ENCODE measurements at regions not wholly inside any gene's neighbourhood (a gene's known extent, or its start where the extent isn't known, plus 50 kb on each side); places are given as distances from the start of the nearest gene placed in this dataset.

DNA sequence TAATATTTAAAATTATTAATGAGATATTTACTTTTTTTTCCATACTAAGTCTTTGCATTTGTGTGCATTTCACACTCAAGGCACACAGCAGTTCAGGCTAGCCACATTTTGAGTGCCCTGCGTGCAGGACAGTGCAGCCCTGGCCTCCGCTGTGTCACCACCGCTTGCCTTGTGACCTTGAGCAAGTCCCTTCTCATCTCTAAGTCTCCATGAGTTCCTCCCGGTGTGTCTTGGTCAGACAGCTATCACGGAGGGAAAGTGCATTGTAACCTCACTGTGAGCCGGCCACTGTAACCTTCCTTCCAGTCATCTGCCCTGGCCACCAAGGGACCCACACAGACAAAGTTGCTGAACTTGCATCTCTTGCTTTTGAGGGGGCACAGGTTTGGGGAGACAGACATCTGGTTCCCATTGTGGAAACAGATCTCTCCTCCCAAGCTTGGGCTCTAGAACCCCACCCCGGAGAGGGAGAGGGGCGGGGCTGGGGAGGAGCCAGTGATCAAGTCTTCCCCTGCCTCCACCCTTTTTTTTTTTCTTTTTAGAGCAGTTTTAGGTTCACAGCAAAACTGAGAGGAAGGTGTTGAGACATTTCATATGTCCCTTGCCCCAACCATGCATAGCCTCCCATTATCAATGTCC, 96.8 kb downstream of the C9orf50 start:
- TF ChIP-seq CTCF (conservative IDR thresholded peaks at IDR 0.05), result no peak
- peaks cover 24% of the 10 kb centered on the region for H3K4me1 Mint-ChIP-seq
- no peak overlapping the region for H3K27ac Mint-ChIP-seq (ENCODE audit: unreplicated experiment)
- H3K27me3 Mint-ChIP-seq (ENCODE audit: low read depth), result no peaks in the 10 kb centered on the region
- no peak overlapping the region for H3K4me3 Mint-ChIP-seq
- peaks cover 2% of the 10 kb centered on the region for H3K9me3 Mint-ChIP-seq
- peaks cover 2% of the 10 kb centered on the region for H3K36me3 Mint-ChIP-seq (ENCODE audit: low read depth)
- no peak for DNase-seq (ENCODE audit: low read depth, low spot score)

DNA sequence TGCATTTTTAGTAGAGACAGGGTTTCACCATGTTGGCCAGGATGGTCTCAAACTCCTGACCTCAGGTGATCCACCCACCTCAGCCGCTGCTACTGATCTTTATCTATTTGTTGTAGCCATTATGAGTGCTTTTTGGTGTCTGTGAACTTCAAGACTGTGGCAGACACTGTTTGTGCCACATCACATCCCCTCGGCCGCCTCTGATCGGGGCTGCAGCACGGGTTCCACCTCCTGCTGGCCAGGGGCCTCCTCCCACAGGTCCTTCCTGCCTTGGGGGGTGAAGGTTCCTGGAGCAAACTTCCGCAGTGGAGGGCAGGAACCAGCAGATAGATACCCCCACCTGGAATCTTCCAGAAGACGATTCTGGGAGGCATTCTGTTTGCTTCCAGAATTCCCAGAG, 98.5 kb downstream of the C9orf50 start:
- Mint-ChIP-seq H3K36me3 (ENCODE audit: low read depth) (peaks cover 7% of the 10 kb centered on the region), H3K9me3 (peaks cover 2% of the 10 kb centered on the region), H3K4me3 (no peak overlapping the region), H3K4me1 (peaks cover 24% of the 10 kb centered on the region), H3K27me3 (ENCODE audit: low read depth) (no peaks in the 10 kb centered on the region), H3K27ac (ENCODE audit: unreplicated experiment) (no peak overlapping the region)
- DNase-seq (ENCODE audit: low read depth, low spot score), result no peak
- no peak for TF ChIP-seq CTCF (conservative IDR thresholded peaks at IDR 0.05)

DNA sequence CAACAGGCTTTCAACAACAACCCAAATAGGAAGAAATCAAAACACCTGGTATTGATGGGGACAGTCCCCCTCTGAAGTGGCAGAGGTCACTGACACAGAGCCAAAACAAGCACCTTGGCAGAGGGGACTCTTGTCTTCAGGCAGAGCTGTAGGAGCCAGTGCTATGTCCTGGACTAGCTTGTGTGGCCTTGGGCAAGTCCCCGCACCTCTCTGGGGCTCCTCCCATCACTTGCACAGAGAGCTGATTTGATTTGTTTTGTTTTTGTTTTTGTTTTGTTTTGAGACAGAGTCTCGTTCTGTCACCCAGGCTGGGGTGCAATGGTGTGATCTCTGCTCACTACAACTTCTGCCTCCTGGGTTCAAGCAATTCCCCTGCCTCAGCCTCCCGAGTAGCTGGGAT, 100.8 kb downstream of the C9orf50 start:
- H3K27me3 Mint-ChIP-seq (ENCODE audit: low read depth), result no peaks in the 10 kb centered on the region
- peaks cover 17% of the 10 kb centered on the region for H3K36me3 Mint-ChIP-seq (ENCODE audit: low read depth)
- peaks cover 18% of the 10 kb centered on the region for H3K4me1 Mint-ChIP-seq
- H3K9me3 Mint-ChIP-seq, result peaks cover 5% of the 10 kb centered on the region
- TF ChIP-seq CTCF (conservative IDR thresholded peaks at IDR 0.05), result no peak
- H3K4me3 Mint-ChIP-seq, result no peak overlapping the region
- no peak for DNase-seq (ENCODE audit: low read depth, low spot score)
- H3K27ac Mint-ChIP-seq (ENCODE audit: unreplicated experiment), result no peak overlapping the region

DNA sequence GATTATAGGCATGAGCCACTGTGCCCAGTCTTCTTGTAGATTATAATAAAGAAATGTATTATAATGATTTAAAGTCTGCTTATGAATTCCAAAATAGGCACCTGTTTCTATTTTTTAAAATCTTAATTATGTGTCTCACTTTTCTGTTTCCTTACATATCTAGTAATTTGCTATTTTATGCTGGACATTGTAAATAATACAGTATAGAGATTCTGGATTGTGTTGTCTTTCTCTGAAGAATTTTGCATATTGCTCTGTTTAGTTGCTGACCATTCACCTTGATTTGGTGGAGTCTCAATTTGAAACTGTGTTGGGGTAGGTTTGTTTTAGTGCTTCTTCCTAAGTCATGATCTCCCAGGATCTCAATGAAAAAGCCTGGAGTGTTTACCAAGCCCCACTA, 102.8 kb downstream of the C9orf50 start:
- H3K4me1 Mint-ChIP-seq, result peaks cover 7% of the 10 kb centered on the region
- no peak overlapping the region for H3K27ac Mint-ChIP-seq (ENCODE audit: unreplicated experiment)
- H3K9me3 Mint-ChIP-seq, result peaks cover 11% of the 10 kb centered on the region
- peaks cover 24% of the 10 kb centered on the region for H3K36me3 Mint-ChIP-seq (ENCODE audit: low read depth)
- no peak overlapping the region for H3K4me3 Mint-ChIP-seq
- no peak for DNase-seq (ENCODE audit: low read depth, low spot score)
- H3K27me3 Mint-ChIP-seq (ENCODE audit: low read depth), result no peaks in the 10 kb centered on the region
- no peak for TF ChIP-seq CTCF (conservative IDR thresholded peaks at IDR 0.05)

GRCh38 chr9:129517006-129517405, 103.9 kb downstream of the C9orf50 start:
- Mint-ChIP-seq H3K4me1 (peaks cover 4% of the 10 kb centered on the region), H3K4me3 (no peak overlapping the region), H3K27ac (ENCODE audit: unreplicated experiment) (no peak overlapping the region), H3K36me3 (ENCODE audit: low read depth) (peaks cover 27% of the 10 kb centered on the region), H3K27me3 (ENCODE audit: low read depth) (no peaks in the 10 kb centered on the region), H3K9me3 (peaks cover 18% of the 10 kb centered on the region)
- no peak for TF ChIP-seq CTCF (conservative IDR thresholded peaks at IDR 0.05)
- no peak for DNase-seq (ENCODE audit: low read depth, low spot score)
